ENCODE measurements at regions not wholly inside any gene's neighbourhood (a gene's known extent, or its start where the extent isn't known, plus 50 kb on each side); places are given as distances from the start of the nearest gene placed in this dataset.

DNA sequence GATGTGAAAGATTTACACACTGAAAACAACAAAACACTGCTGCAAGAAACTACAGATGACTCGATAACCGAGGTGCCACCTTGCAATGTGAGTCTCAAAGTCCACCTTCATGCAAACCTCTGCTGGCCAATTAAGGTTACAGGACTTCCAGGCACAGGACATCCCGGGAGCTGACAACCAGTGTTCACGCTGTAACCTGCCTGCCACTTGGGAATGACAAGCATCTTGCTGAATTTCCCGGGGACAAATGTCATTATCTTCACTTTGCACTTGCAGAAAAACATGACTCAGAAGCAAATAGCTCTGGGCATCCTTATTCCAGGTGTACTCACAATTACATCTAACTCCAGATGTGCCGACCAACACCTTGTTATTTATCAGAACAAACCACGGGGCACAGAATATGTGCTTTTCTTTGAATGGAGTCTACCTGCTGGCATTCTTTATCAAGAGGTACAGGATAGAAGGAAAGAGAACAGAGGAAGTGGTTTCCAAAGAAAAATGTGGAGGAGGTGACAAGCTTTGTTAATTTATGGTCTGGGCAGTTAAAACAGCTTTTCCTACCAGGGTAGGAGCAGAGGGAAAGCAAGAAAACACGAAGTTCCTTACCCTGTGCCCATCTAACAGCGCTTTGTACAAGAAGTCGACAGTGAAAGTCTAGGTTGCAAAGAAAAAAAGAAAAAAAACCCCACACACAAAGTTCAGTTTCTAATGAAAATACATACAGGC lies 72.3 kb downstream of the SHANK2 start:
- TF ChIP-seq, protein P1, sequence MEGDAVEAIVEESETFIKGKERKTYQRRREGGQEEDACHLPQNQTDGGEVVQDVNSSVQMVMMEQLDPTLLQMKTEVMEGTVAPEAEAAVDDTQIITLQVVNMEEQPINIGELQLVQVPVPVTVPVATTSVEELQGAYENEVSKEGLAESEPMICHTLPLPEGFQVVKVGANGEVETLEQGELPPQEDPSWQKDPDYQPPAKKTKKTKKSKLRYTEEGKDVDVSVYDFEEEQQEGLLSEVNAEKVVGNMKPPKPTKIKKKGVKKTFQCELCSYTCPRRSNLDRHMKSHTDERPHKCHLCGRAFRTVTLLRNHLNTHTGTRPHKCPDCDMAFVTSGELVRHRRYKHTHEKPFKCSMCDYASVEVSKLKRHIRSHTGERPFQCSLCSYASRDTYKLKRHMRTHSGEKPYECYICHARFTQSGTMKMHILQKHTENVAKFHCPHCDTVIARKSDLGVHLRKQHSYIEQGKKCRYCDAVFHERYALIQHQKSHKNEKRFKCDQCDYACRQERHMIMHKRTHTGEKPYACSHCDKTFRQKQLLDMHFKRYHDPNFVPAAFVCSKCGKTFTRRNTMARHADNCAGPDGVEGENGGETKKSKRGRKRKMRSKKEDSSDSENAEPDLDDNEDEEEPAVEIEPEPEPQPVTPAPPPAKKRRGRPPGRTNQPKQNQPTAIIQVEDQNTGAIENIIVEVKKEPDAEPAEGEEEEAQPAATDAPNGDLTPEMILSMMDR (IDR thresholded peaks at IDR 0.05): no peak
- TF ChIP-seq EZH2 (IDR thresholded peaks at IDR 0.05) (no peak), EZH2phosphoT487 (IDR thresholded peaks at IDR 0.05) (no peak)
